ENCODE measurements at regions not wholly inside any gene's neighbourhood (a gene's known extent, or its start where the extent isn't known, plus 50 kb on each side); places are given as distances from the start of the nearest gene placed in this dataset.
"Not testable (repeated sequence)": the region's sequence is repeated elsewhere in the genome, so short reads cannot be mapped to it uniquely, and the experiment has no call there.

DNA sequence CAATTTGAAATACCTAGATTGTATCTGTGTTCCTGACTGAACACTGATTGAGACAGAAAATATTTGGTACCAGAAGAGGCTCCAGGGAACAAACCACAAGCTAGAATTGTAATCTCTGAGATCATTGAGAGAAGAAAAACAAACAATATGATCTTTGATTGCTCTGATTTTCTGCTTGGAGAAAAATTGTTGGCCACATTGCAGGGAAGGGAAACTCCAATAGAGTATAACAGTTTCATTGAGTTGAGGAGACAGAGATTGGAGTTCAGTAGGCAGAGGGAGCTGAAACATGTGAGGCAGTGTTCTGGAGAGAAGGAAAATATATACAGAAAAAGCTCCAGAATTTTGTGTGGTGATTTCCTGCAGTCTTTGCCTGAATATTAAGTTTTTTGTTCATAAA, 158.2 kb downstream of the C4orf33 start:
- DNase-seq (ENCODE audit: low read depth in 3 of 3) = no peak

DNA sequence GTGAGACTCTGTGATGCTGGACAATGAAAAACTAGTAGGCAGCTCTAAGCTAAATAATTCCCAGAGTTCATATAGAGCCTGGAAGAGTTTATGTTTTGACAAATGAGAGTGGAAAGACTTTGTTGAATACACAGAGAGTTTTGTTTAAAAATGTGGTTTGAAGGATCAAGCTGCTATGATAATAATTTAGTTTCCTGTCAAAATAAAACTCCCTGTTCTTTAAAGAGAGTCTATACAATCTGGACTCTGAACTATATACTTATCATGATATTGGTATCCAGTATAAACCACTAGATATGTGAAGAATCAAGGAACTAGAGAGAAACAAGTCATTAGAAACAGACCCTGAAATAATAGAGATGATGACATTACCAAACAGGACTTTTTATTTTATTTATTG, 158.6 kb downstream of the C4orf33 start:
- no peak for DNase-seq (ENCODE audit: low read depth in 3 of 3)

- no peak for DNase-seq (ENCODE audit: low read depth in 3 of 3)
Observed at GRCh38 chr4:129261584-129261983, 165.6 kb downstream of the C4orf33 start.

GRCh38 chr4:129264008-129264657, 168.2 kb downstream of the C4orf33 start:
- no peak for DNase-seq (ENCODE audit: low read depth in 3 of 3)

DNA sequence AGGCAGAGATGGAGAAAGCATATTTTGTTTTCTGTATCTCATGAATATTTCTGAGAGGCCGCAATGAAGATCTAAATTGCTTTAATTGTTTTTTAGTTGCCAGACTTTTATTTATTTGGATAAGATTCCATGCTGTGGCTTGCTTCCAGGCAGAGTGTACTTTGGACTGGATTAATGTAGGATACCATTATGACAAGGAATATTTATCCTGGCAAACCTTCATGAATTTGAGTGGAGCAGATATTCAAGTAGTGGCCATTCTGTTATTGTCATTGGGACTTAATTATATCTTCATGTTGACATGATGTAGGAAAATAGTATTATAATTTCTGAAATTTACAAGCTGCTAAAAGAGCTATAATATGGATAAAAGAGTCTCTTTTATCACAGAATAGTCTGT, 182.9 kb downstream of the C4orf33 start:
- DNase-seq (ENCODE audit: low read depth in 3 of 3) = no peak

DNA sequence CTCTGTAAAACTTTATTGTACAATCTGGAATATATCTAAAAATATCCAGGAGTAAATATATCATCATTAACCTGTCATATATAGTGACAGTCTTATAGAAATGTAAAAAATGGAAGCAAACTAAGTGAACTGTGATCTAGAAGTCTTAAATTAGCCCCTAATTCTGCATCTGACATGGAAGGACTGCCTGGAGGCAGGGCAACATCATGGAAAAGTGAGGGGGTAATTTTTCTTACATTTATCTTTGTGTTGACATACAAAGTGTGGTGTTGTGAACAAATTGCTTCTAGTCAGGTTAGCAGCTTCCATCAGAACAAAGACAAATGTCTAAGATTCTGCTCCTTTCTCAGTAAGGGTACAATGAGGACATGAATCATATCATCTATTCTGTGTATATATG, 186.3 kb downstream of the C4orf33 start:
- DNase-seq (ENCODE audit: low read depth in 3 of 3) = no peak

- DNase-seq (ENCODE audit: low read depth in 3 of 3) = not testable (repeated sequence)
Observed at GRCh38 chr4:129292194-129292593, 196.2 kb downstream of the C4orf33 start.

DNA sequence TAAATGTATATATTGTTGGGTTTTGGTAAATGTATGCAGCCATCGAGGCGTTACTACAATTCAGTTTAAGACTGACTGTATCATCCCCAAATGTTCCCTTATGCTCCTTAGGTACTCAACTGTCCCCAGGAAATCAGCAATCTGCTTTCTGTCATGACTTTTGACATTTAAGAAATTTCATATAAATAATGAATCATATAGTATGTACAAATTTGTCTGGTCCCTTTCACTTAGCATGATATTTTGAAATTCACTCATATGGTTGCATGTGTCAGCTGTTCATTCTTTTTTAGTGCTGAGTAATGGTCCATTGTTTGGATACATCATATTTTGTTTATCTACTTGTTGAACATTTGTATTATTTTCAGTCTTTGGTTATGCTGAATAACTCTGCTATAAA, 218.8 kb downstream of the C4orf33 start:
- no peak for DNase-seq (ENCODE audit: low read depth in 3 of 3)

DNA sequence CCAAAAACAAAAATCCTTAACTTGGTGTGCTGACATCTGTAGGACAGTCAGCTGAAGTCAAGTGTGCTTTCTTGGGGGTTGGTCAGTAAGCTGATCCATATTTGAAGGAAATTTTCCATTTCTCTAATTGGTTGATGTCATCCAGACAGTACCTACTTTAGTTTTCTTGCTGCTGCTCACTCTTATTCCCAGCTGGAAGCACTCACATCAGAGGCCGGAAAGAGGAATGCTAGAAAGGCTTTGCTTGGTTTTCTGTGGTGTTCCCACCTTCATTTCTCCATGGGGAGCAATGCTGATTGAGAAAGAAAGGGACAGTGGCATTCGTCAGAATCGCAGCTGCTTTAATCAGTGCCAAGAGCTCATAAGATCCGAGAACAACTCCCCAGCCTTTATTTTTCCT, 227.0 kb downstream of the C4orf33 start:
- no peak for DNase-seq (ENCODE audit: low read depth in 3 of 3)

DNA sequence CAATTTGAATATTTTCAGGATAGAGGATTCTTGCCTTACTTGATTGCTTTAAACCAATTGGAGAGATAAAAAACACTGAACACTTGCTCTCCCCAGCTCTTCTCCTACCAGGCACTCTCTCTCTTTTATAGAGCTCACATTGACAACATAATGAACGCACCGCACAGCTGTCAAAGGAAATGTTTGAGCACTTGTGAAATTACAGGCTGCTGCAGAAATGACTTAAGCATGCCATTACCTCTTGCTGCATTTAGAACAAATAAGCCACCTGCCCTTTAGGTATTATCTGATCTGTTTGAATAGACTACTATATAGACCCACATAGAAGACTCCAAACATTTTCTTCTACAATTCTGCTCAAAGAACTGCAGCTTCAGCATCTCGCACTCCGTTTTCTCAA, 227.7 kb downstream of the C4orf33 start:
- DNase-seq (ENCODE audit: low read depth in 3 of 3) = no peak

GRCh38 chr4:129326571-129327460, 230.9 kb downstream of the C4orf33 start:
- DNase-seq (ENCODE audit: low read depth in 3 of 3) = no peak

GRCh38 chr4:129327637-129328036, 231.7 kb downstream of the C4orf33 start:
- no peak for DNase-seq (ENCODE audit: low read depth in 3 of 3)

DNA sequence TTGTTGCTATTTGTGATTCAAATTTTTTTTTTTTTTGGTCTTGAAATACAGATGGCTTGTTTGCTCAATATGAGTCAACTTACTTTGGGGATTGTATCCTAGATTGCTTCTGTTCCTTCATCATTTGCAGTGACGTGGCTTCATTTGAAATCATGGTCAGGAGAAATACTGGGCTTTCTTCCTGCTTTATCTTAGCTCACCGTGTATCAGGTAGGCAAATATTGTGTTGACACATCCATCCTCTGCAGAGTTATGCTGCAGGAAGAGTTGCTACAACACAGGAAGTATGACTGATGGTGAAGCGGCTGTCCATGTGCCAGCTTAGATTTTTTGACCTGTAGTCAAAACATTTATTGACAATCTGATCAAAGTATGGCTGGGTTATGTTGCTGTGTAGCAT, 232.2 kb downstream of the C4orf33 start:
- no peak for DNase-seq (ENCODE audit: low read depth in 3 of 3)

- no peak for DNase-seq (ENCODE audit: low read depth in 3 of 3)
Observed at GRCh38 chr4:129334136-129334535, 238.2 kb downstream of the C4orf33 start.

DNA sequence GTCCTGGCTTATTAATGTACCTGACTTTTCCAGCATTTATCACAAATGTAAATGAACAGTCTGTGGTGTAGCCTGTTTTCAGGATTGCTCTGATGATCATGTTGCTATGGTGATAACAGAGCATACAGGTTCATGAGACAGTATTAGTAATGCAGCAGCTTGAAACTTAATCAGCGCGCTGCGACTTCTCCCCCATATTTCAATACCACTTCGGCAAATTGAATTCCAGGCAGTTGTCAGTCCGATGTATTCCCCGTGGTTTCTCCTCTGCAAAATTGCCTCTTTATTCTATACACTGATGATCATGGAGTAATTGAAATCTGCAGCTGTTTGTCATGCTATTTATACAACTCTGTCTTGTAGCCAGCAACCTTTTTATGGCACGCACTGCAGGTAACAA, 239.3 kb downstream of the C4orf33 start:
- DNase-seq (ENCODE audit: low read depth in 3 of 3) = no peak

DNA sequence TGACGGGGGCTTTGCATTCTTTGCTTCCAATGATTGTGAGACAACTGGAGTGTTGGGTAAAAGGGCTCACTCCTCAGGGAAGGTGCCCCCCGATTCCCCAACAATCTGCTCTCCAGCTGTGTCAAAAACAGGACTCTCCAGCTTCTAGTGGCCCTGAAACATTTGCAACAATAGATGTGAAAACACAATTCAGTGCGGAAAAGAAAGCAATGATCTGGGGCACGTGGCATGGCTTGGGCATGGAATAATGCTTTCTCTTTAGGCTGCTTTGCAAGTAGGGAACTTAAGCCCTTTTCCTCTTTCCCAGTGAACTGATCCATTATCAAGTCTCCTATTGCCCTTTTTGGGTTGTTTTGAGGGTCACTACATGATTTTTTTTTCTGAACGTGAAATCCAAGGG, 239.9 kb downstream of the C4orf33 start:
- DNase-seq (ENCODE audit: low read depth in 3 of 3) = no peak

DNA sequence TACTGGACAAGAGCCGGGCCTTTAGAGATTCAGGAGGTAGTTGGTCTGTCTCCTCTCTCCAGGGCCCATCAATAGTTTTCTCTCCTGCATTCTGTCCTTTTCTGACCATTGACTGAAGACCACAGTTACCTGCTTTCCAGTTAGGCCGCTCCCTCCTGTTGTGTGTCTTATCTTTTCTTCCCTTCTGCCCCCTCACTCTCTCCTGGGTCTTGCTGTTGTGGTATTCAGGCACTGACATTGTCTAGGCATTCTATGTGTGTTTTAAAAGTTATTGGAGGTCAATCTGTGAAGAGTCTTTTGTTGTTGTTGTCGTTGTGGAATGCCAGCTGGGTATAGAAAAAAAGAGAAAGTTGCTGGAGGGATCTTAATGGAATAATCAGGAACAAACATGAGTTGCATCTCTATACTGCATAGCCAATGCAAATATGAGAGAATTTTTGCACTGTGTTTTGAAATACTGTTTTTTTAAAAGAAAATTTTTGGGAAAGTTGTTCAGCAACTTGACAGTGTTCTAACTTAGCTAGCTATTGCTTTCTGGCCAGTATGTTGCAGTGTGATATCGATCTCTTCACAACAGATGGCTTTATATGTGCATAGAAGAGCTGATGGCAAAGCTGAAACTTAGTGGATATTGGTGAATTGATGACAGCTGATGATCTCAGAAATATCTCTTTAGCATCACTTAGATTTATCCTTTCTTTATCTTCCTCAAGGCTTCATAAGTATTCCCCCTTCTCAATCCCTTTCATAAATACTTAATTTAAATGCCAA, 240.7 kb downstream of the C4orf33 start:
- no peak for DNase-seq (ENCODE audit: low read depth in 3 of 3)

DNA sequence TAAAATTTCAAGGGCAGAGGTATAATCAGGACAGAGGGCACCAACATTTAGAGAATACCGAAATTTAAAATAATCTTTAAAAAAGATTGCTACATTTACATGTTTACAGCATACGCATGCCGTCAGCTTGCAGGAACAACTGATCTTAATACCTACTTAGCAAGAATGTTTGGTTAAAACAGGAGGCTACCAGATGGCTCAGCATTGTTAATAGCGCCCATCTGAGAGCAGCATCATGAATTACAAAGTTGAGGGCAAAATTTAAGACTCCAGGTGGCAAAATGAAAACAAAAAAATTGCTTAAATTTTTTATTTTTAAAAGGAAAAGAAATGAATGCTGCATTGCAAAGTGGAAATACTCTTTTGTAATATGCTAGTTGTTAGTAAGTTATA, 241.3 kb downstream of the C4orf33 start:
- no peak for DNase-seq (ENCODE audit: low read depth in 3 of 3)

GRCh38 chr4:129342819-129343408, 247.0 kb downstream of the C4orf33 start:
- DNase-seq (ENCODE audit: low read depth in 3 of 3) = no peak

DNA sequence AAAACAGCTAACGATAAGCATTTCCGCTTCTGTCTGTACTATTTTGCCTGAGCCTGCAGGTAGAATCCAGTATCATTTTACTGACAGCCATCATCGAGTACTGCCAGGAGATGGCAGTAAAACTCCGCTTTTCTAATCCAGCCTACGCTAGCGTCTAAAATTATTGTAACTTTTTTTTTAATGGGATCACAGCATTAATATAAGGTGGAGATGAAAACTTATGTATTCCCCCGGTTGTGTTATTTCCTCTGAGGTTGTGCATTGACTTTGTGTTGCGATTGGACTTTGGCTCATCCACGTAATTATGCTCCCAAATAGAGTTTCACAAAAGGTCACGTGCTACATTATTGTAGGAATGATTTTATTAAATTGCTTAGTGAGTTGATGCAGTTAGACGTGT, 248.1 kb downstream of the C4orf33 start:
- no peak for DNase-seq (ENCODE audit: low read depth in 3 of 3)

GRCh38 chr4:129345609-129346008, 249.7 kb downstream of the C4orf33 start:
- no peak for DNase-seq (ENCODE audit: low read depth in 3 of 3)

GRCh38 chr4:129346036-129346435, 250.1 kb downstream of the C4orf33 start:
- DNase-seq (ENCODE audit: low read depth in 3 of 3) = no peak

Measured in stimulated activated CD4-positive, alpha-beta T cell treated with anti-CD3 and anti-CD28 coated beads, TNF-alpha, amount 100 ng/mL, for 24 hours (primary cell).